Cerebellar nuclear complex (tissue), 1 donor: ENCODE measurements at regions not wholly inside any gene's neighbourhood (a gene's known extent, or its start where the extent isn't known, plus 50 kb on each side); places are given as distances from the start of the nearest gene placed in this dataset.

Experiments
- DNase-seq, 2 experiments: peaks; one replicate each; lab custom pipeline; 2025; lab: John Stamatoyannopoulos, UW

DNA sequence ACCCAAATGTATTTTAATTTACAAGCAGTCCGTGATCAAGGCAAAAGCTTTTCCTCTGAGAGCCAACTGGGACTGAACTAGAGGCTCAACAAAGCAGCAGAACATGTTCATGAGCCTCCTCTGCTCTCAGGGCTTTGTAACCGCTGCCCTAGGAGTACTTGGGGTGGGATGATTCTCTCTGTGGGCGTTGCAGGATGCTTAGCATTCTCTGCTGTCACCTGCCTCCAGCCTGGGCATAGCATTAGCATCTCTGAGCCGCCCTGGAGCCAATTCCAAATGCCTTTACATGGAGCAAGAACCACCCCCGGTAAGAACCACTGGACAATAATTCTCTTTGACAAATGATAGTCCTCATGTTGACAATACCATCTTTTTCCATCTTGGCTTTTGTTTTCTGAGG lies 237.6 kb upstream of the CDH4 start:
- no peak for DNase-seq

DNA sequence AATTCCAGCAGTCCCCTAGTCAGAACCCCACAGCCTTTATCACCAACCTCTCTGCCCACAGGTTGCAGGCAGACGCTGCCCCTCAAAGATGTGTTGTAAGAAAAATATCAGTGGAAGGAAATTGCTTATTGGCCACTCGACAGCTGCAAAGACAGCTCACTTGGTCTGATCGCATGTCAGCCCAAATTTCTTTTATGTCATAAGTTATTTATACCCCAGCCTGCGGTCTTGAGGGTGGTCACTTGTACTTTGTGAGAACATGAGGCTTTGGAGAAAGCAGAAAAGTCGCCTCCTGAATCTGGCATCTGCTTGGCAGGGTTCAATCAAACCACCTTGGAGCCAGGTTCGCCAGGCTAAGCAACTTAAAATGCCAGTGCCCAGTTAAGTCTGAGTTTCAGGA lies 236.5 kb upstream of the CDH4 start:
- DNase-seq: no peak

GRCh38 chr20:61019322-61019721 lies 232.7 kb upstream of the CDH4 start:
- no peak for DNase-seq

DNA sequence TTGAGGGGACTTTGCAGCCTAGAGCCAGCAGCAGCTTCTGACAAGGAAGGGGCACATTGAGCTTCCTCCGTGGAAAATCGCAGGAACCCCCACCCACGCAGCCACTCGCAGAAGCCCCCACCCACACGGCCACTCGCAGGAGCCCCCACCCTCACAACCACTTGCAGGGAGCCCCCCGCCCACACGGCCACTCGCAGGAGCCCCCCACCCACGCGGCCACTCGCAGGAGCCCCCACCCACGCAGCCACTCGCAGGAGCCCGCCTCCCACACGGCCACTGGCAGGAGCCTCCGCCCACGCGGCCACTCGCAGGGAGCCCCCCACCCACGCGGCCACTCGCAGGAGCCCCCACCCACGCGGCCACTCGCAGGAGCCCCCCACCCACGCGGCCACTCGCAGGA lies 228.4 kb upstream of the CDH4 start:
- no peak for DNase-seq

GRCh38 chr20:61024390-61024789 lies 227.7 kb upstream of the CDH4 start:
- DNase-seq: no peak

- no peak for DNase-seq
Measured at GRCh38 chr20:61025536-61025935, 226.5 kb upstream of the CDH4 start.

DNA sequence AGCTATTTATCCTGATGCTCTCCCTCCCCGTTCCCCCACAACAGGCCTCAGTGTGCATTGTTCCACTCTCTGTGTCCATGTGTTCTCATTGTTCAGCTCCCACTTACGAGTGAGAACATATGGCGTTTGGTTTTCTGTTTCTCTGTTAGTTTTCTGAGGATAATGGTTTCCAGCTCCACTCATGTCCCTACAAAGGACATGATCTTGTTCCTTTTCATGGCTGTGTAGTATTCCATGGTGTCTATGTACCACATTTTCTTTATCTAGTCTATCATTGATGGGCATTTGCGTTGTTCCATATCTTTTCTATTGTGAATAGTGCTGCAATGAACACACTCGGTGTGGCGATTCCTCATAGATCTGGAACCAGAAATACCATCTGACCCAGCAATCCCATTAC lies 225.9 kb upstream of the CDH4 start:
- DNase-seq: no peak

DNA sequence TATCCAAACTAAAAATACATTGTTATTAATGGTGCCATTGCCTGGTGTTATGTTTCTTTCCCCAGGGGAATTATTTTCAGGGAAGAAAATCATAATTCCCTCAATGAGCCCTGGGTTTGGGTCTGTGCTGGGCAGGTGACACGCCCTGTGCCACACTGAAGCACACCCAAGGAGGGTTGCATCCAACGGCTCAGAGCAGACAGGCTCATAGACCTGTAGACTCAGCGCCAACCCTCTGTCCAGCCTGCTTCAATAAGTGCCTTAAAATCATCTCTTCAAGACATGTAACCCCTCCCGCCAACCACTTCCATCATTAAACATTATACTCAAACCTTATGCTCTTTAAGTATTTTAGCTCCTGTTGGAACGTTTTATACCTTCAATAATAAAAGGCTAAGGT lies 225.3 kb upstream of the CDH4 start:
- no peak for DNase-seq

- DNase-seq: no peak
Measured at GRCh38 chr20:61027218-61027617, 224.8 kb upstream of the CDH4 start.

- DNase-seq: no peak
Measured at GRCh38 chr20:61030130-61030529, 221.9 kb upstream of the CDH4 start.

GRCh38 chr20:61031101-61031830 lies 220.8 kb upstream of the CDH4 start:
- no peak for DNase-seq

GRCh38 chr20:61037498-61037897 lies 214.6 kb upstream of the CDH4 start:
- DNase-seq: no peak

GRCh38 chr20:61041481-61041880 lies 210.6 kb upstream of the CDH4 start:
- DNase-seq: no peak

- DNase-seq: no peak
Measured at GRCh38 chr20:61042506-61043385, 209.3 kb upstream of the CDH4 start.

DNA sequence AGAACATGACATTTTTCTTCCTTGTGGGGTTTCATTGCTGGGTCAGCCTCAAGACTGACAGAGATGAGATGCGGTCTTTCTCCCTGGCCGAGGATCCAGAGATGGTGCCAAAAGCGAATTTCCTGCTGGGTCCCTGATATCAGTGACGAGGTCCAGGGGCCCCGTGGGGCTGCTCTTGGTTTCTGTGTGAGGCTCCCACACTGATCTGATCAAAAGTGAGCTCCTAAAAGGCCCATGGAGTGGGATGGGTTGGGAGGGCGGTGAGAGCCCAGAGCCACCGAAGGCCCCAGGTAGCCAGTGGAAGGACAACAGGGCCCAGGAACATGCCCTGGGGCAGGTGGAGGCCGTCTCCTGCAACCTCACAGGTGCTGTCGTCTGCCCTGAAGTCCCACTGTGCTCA lies 208.4 kb upstream of the CDH4 start:
- DNase-seq: no peak

DNA sequence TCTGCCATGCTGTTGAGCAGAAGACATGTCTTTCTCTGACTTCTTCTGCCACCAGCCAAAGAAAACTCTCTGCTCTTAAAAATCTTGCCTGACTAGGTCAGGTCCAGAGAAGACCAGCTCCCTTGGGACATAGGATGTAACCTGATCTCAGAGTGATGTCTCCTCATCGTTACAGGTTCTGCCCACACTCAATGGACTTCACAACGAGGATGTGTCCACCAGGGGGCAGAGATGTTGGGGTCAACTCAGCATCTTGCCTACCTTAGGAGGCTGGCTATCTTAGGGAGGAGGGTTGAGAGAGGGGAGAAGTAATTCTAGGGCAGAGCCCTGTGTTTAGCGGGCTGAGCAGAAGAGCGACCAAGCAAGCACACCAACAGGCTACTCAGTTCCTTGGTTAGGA lies 207.6 kb upstream of the CDH4 start:
- no peak for DNase-seq

DNA sequence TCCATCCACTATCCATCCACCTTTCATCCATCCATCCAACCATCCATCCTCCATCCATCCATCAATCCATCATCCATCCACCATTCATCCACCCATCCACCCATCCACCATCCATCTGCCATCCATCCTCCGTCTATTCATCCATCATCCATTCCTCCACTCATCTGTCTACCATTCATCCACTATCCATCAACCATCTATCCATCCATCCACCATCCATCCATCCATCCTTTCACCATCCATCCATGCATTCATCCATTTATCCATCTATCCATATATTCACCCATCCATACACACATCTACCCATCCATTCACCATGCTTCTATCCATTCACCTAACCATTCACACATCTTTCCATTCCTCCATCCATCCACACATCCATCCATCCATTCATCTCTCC lies 207.0 kb upstream of the CDH4 start:
- no peak for DNase-seq

- no peak for DNase-seq
Measured at GRCh38 chr20:61045876-61046585, 206.0 kb upstream of the CDH4 start.

- DNase-seq: no peak
Measured at GRCh38 chr20:61046721-61047351, 205.2 kb upstream of the CDH4 start.

DNA sequence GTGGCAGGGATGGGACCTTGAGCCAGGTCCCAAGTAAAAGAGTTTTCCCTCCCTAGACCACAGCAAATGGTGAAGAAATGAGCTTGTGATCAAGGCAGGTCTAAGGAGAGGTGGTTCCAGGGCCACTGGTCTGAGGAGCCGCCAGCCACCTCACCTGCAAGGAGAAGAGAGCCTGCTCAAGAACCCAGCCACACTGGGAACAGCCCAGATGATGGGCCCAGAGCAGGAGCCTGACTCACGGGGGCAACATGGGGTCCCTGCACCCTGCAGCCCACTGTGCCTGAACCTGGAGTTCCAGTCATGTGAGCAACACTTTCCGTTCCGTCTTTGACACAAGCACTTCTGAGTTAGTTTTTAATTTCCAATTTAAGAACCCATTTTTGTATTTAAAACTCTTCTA lies 204.5 kb upstream of the CDH4 start:
- DNase-seq: no peak

- DNase-seq: no peak
Measured at GRCh38 chr20:61048302-61048701, 203.8 kb upstream of the CDH4 start.

GRCh38 chr20:61049684-61050083 lies 202.4 kb upstream of the CDH4 start:
- DNase-seq: no peak
